BLaER1 treated with 17β-estradiol and CSF1 and Interleukin-3, amounts not matched to agents 10 nM and 100 nM (cell line): ENCODE measurements at regions not wholly inside any gene's neighbourhood (a gene's known extent, or its start where the extent isn't known, plus 50 kb on each side); places are given as distances from the start of the nearest gene placed in this dataset.
"Not testable (repeated sequence)": the region's sequence is repeated elsewhere in the genome, so short reads cannot be mapped to it uniquely, and the experiment has no call there.

Experiments
- H3K27ac ChIP-seq, 11 experiments: shearing (Covaris generic); formaldehyde crosslinking; 2 replicates each; pipeline ENCODE4 v1.8.1; 2022
- H3K27me3 ChIP-seq, 11 experiments: shearing (Covaris generic); formaldehyde crosslinking; 2 replicates each; pipeline ENCODE4 v1.8.1; 2022
- H3K36me3 ChIP-seq, 11 experiments: shearing (Covaris generic); formaldehyde crosslinking; 2 replicates each; pipeline ENCODE4 v1.8.1; 2022
- H3K4me1 ChIP-seq, 10 experiments: shearing (Covaris generic); formaldehyde crosslinking; 2 replicates each; pipeline ENCODE4 v1.8.1; 2022
- H3K4me2 ChIP-seq, 11 experiments: shearing (Covaris generic); formaldehyde crosslinking; 2 replicates each; pipeline ENCODE4 v1.8.1; 2022
- H3K4me3 ChIP-seq, 10 experiments: shearing (Covaris generic); formaldehyde crosslinking; 2 replicates each; pipeline ENCODE4 v1.8.1; 2022
- H3K9ac ChIP-seq, 11 experiments: shearing (Covaris generic); formaldehyde crosslinking; 2 replicates each; pipeline ENCODE4 v1.8.1; 2022
- H3K9me3 ChIP-seq, 11 experiments: shearing (Covaris generic); formaldehyde crosslinking; replicated peaks in 1 of 11; 2 replicates each; pipeline ENCODE4 v1.8.1; 2022
- H4K20me1 ChIP-seq, 11 experiments: shearing (Covaris generic); formaldehyde crosslinking; 2 replicates each; pipeline ENCODE4 v1.8.1; 2022
- Cebpa-rat ChIP-seq, 11 experiments: shearing (Covaris generic); IDR thresholded peaks; 2 replicates each; pipeline ENCODE4 v1.8.1; 2022

DNA sequence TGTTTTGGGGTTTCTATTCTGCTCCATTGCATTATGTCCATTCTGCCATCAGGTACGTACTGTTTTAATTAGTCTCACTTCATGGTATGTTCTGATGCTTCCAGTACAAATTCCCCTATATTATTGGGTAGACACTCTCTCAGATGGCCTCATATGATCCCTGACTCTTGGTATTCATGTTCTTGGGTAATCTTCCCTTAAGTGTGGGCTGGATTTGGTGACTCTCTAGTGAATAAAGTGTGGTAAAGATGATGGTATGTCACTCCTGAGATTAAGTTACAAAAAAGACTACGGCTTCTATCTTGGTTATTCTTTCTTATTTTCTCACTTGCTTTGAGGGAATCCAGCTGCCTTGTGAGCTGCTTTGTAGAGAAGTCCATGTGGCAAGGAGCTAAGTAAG is 89.6 kb upstream of the TBC1D5 start:
- H3K27me3 ChIP-seq, result no peaks in the 10 kb centered on the region
- H4K20me1 ChIP-seq, result no peaks in the 10 kb centered on the region
- H3K27ac ChIP-seq, result no peak overlapping the region
- H3K9me3 ChIP-seq, result no peaks in the 10 kb centered on the region
- no peaks in the 10 kb centered on the region for H3K4me1 ChIP-seq
- no peak overlapping the region for H3K4me2 ChIP-seq
- H3K4me3 ChIP-seq, result no peak overlapping the region
- H3K9ac ChIP-seq, result no peak overlapping the region
- no peak for TF ChIP-seq Cebpa-rat (IDR thresholded peaks at IDR 0.05)
- no peaks in the 10 kb centered on the region for H3K36me3 ChIP-seq

DNA sequence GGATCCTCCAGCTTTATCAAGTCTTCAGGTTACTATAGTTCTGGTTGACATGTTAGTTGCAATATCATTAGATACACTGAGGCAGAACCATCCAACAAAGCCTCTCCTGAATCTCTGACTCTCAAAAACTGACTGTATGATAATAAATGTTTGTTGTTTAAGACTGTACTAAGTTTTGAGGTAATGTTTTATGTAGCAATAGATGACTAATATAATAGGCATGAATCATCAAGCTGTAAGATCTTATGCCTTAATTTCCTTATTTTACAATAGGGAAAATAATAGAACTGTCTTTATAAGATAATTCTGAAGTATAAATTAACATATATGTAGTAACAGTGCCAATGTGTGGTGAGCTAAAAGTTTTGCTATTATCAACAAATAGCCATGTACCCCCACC is 88.9 kb upstream of the TBC1D5 start:
- no peak overlapping the region for H3K4me3 ChIP-seq

DNA sequence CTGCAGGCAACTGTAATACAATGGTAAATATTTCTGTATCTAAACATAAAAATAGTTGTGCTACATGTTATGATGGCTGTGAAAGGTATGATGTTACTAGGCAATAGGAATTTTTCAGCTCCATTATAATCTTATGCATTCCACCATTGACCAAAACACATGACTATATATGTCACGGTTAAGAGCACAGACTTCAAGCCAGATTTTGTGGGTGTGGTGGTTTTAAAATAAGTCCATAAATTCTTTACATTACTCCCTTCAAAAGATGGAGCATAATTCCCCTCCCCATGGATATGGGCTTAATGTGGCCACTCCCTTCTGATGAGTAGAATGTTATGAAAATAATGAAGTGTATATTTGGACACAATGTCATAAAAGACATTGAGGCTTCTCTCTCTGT is 88.4 kb upstream of the TBC1D5 start:
- Histone ChIP-seq H3K9ac (no peak overlapping the region), H3K27me3 (no peaks in the 10 kb centered on the region), H4K20me1 (no peaks in the 10 kb centered on the region), H3K4me1 (no peaks in the 10 kb centered on the region), H3K4me2 (no peak overlapping the region), H3K4me3 (no peak overlapping the region), H3K27ac (no peak overlapping the region), H3K36me3 (no peaks in the 10 kb centered on the region), H3K9me3 (no peaks in the 10 kb centered on the region)
- TF ChIP-seq Cebpa-rat (IDR thresholded peaks at IDR 0.05), result no peak

More for the DNA sequence above, 88.9 kb upstream of the TBC1D5 start:
- no peak for TF ChIP-seq Cebpa-rat (IDR thresholded peaks at IDR 0.05)
- no peaks in the 10 kb centered on the region for H3K4me1 ChIP-seq
- no peaks in the 10 kb centered on the region for H3K36me3 ChIP-seq
- no peaks in the 10 kb centered on the region for H3K9me3 ChIP-seq
- no peak overlapping the region for H3K4me2 ChIP-seq
- no peaks in the 10 kb centered on the region for H4K20me1 ChIP-seq
- H3K27me3 ChIP-seq, result no peaks in the 10 kb centered on the region
- H3K9ac ChIP-seq, result no peak overlapping the region
- H3K27ac ChIP-seq, result no peak overlapping the region

DNA sequence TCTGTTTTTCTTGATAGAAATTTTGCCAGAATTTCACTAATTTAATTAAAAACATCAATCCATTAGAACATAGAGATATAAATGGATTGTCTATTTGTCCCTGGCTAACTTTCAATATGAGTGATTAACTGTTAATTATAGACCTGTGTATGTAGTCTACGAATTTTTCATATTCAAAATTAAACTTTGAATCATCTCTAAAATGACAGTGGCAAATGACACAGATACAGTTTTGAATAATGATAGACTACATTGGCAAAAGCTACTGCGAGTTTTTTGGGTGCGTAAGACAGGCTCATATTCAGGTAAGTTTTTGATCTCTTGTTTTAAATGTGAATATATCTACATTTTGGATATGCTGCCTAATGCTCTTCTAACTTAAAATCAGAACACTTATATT is 86.0 kb upstream of the TBC1D5 start:
- Histone ChIP-seq H3K36me3 (no peaks in the 10 kb centered on the region), H3K9me3 (no peaks in the 10 kb centered on the region), H3K9ac (no peak overlapping the region), H3K27ac (no peak overlapping the region), H3K27me3 (no peaks in the 10 kb centered on the region), H4K20me1 (no peaks in the 10 kb centered on the region), H3K4me3 (no peak overlapping the region), H3K4me2 (no peak overlapping the region), H3K4me1 (no peaks in the 10 kb centered on the region)
- TF ChIP-seq Cebpa-rat (IDR thresholded peaks at IDR 0.05), result no peak

DNA sequence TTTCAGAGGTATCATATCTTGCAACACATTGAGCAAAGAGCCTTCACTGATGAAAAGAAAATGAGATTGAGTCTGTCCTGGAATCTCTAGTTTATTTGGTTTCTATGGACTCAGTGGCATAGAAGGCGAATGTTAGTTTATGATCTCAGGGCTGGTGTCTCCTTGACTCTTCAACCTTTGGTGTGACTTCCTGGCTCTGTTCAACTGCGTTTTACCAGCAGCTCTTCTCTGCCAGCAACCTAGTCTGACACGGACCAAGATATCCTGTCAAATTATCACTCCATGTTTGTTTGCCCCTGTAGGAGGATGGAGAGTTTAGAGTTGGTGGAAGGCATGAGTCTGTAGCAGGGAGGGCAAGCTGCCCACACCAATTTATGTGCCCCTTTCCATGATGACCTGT is 82.9 kb upstream of the TBC1D5 start:
- no peaks in the 10 kb centered on the region for H3K4me1 ChIP-seq
- H3K36me3 ChIP-seq, result no peaks in the 10 kb centered on the region
- no peak overlapping the region for H3K4me2 ChIP-seq
- H3K27ac ChIP-seq, result no peak overlapping the region
- no peak overlapping the region for H3K9ac ChIP-seq
- no peaks in the 10 kb centered on the region for H3K9me3 ChIP-seq
- H4K20me1 ChIP-seq, result no peaks in the 10 kb centered on the region
- no peak overlapping the region for H3K4me3 ChIP-seq
- TF ChIP-seq Cebpa-rat (IDR thresholded peaks at IDR 0.05), result no peak
- no peaks in the 10 kb centered on the region for H3K27me3 ChIP-seq

DNA sequence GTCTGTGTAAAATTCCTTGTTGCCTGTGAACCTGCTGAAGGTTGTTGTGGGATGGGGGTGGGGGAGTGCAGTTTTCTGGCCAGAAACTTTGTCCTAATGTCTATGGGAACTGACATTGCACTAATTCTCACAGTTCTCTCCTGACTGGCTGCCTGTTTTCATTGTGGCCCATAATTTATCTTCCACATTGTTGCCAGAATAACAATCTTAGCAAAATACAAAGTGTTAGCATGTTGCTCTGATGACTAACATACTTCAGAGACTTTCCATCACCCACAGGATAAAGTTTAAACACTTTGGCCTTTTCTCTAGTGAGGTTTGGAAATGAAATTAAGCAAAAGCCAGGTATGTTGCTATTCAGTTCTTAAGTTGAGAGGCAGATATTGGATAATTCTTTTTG is 81.4 kb upstream of the TBC1D5 start:
- Histone ChIP-seq H4K20me1 (no peaks in the 10 kb centered on the region), H3K27me3 (no peaks in the 10 kb centered on the region), H3K36me3 (no peaks in the 10 kb centered on the region), H3K27ac (no peak overlapping the region), H3K9ac (no peak overlapping the region), H3K4me1 (no peaks in the 10 kb centered on the region), H3K9me3 (no peaks in the 10 kb centered on the region), H3K4me2 (no peak overlapping the region), H3K4me3 (no peak overlapping the region)
- TF ChIP-seq Cebpa-rat (IDR thresholded peaks at IDR 0.05), result no peak

DNA sequence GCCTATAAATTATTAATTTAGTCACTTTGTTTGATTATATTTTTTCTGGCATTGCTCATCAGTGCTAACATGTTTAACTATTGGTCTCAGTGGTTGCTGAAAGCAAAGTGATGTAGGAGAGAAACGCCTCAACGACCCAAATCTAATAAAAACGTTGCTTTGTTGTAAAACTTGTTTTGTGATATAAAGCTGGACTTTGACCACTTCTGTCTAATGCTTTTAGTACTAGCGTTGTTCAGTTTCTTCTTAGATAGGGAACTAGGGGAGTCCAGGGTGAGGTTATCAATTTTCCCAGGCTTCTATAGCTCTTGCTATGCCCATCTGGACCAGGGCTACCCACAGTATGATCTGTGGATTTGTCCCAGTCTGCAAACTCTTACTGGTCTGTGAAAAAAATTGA is 80.6 kb upstream of the TBC1D5 start:
- H3K4me1 ChIP-seq, result no peaks in the 10 kb centered on the region
- H3K4me3 ChIP-seq, result no peak overlapping the region
- no peak for TF ChIP-seq Cebpa-rat (IDR thresholded peaks at IDR 0.05)
- no peaks in the 10 kb centered on the region for H3K36me3 ChIP-seq
- peaks cover under 1 to 7% (median 5%) of the 10 kb centered on the region in 11 experiments; a peak in 17 of 22 replicates for H3K9me3 ChIP-seq
- no peak overlapping the region for H3K27ac ChIP-seq
- no peaks in the 10 kb centered on the region for H3K27me3 ChIP-seq
- no peak overlapping the region for H3K4me2 ChIP-seq
- H4K20me1 ChIP-seq, result no peaks in the 10 kb centered on the region
- no peak overlapping the region for H3K9ac ChIP-seq

DNA sequence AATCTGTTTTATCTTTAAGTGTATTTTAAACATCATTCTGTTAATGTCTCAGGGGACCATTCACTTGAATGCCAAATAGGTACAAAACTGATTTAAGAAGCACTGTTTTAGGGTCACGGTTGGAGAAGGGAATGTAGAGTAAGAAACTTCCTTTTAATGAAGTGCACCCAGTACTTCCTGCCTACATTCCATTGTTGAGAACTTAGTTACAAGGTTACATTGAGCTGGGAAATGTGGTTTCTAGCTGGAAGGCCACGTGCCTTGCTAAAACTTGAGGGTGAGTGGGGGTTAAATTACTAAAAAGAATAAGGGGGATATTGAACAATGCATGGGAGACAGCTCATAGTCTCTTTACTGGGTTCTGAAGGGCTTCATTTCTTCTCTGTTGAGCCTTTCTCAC is 78.3 kb upstream of the TBC1D5 start:
- no peaks in the 10 kb centered on the region for H4K20me1 ChIP-seq
- H3K27me3 ChIP-seq, result no peaks in the 10 kb centered on the region
- no peak overlapping the region for H3K9ac ChIP-seq
- H3K9me3 ChIP-seq, result peaks cover 16 to 29% (median 25%) of the 10 kb centered on the region in 11 experiments; a peak in 21 of 22 replicates
- no peak overlapping the region; a peak in 1 of 22 replicates for H3K4me2 ChIP-seq
- H3K27ac ChIP-seq, result no peak overlapping the region
- no peak overlapping the region for H3K4me3 ChIP-seq
- no peak for TF ChIP-seq Cebpa-rat (IDR thresholded peaks at IDR 0.05)
- H3K4me1 ChIP-seq, result no peaks in the 10 kb centered on the region
- H3K36me3 ChIP-seq, result no peaks in the 10 kb centered on the region

DNA sequence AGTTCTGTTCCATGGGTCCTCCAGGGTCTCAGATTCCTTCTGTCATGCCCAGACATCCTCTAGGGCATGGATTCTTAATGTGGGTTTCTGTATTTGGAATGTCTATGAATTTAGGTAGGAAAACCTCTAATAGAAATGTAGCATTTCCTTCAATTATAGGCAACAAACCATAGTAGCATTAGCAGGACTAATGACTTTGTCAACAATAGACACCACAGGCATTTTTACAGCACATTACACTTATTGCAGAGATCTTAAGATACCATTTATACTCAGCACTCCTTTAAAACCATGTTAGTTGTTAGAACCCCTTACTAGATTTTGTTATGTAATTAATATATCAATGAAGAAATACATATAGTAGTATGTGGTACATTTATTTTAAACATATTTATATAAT is 77.8 kb upstream of the TBC1D5 start:
- H3K27ac ChIP-seq, result no peak overlapping the region
- H3K9ac ChIP-seq, result no peak overlapping the region
- no peak overlapping the region for H3K4me3 ChIP-seq
- H3K4me1 ChIP-seq, result no peaks in the 10 kb centered on the region
- H3K4me2 ChIP-seq, result no peak overlapping the region
- H3K27me3 ChIP-seq, result no peaks in the 10 kb centered on the region
- H3K9me3 ChIP-seq, result peaks cover 16 to 31% (median 25%) of the 10 kb centered on the region in 11 experiments; a peak in 21 of 22 replicates
- no peaks in the 10 kb centered on the region for H4K20me1 ChIP-seq
- no peaks in the 10 kb centered on the region for H3K36me3 ChIP-seq
- TF ChIP-seq Cebpa-rat (IDR thresholded peaks at IDR 0.05), result no peak

DNA sequence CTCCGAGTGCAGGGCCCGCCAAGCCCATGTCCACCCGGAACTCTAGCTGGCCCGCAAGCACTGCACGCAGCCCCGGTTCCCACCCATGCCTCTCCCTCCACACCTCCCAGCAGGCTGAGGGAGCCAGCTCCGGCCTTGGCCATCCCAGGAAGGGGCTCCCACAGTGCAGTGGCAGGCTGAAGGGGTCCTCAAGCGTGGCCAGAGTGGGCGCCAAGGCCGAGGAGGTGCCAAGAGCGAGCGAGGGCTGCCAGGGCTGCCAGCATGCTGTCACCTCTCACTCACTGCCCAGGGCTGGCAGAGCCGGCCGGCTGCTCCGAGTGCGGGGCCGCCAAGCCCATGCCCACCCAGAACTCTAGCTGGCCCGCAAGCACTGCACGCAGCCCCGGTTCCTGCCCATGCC is 75.5 kb upstream of the TBC1D5 start:
- not testable (repeated sequence) for H3K4me2 ChIP-seq, H3K4me1 ChIP-seq, H3K27ac ChIP-seq, H3K4me3 ChIP-seq, H3K27me3 ChIP-seq, H4K20me1 ChIP-seq, H3K36me3 ChIP-seq, H3K9ac ChIP-seq
- H3K9me3 ChIP-seq, result peaks cover 16 to 51% (median 31%) of the 10 kb centered on the region in 11 experiments; a peak in 21 of 22 replicates

DNA sequence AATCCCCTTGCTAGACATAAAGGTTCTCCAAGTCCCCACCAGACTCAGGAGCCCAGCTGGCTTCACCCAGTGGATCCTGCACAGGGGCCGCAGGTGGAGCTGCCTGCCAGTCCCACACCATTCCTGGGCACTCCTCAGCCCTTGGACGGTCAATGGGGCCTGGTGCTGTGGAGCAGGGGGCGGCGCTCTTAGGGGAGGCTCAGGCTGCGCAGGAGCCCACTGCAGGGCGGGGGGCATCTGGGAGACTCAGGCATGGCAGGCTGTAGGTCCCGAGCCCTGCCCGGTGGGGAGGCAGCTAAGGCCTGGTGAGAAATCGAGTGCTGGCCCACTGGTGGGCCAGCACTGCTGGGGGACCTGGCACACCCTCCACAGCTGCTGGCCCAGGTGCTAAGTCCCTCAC is 75.1 kb upstream of the TBC1D5 start:
- Histone ChIP-seq H3K9ac (no peak overlapping the region), H3K27me3 (no peaks in the 10 kb centered on the region), H3K4me1 (peaks cover 0 to 6% (median 0%) of the 10 kb centered on the region in 10 experiments; a peak in 1 of 20 replicates), H4K20me1 (no peaks in the 10 kb centered on the region), H3K4me2 (no peak overlapping the region), H3K4me3 (no peak overlapping the region), H3K27ac (no peak overlapping the region), H3K36me3 (no peaks in the 10 kb centered on the region), H3K9me3 (peaks cover 16 to 52% (median 32%) of the 10 kb centered on the region in 11 experiments; a peak in 21 of 22 replicates)
- no peak for TF ChIP-seq Cebpa-rat (IDR thresholded peaks at IDR 0.05)

DNA sequence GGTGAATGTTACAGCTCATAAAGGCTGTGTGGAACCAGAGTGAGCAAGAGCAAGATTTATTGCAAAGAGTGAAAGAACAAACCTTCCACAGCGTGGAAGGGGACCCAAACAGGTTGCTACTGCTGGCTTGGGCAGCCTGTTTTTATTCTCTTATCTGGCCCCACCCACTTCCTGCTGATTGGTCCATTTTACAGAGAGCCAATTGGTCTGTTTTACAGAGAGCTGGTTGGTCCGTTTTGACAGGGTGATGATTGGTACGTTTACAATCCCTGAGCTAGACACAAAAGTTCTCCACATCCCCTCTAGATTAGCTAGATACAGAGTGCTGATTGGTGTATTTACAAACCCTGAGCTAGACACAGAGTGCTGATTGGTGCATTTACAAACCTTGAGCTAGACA is 74.4 kb upstream of the TBC1D5 start:
- H4K20me1 ChIP-seq, H3K4me1 ChIP-seq, H3K27ac ChIP-seq, H3K4me3 ChIP-seq, H3K9ac ChIP-seq, H3K36me3 ChIP-seq, H3K4me2 ChIP-seq, H3K27me3 ChIP-seq: not testable (repeated sequence)
- peaks cover 16 to 52% (median 32%) of the 10 kb centered on the region in 11 experiments; a peak in 21 of 22 replicates for H3K9me3 ChIP-seq

DNA sequence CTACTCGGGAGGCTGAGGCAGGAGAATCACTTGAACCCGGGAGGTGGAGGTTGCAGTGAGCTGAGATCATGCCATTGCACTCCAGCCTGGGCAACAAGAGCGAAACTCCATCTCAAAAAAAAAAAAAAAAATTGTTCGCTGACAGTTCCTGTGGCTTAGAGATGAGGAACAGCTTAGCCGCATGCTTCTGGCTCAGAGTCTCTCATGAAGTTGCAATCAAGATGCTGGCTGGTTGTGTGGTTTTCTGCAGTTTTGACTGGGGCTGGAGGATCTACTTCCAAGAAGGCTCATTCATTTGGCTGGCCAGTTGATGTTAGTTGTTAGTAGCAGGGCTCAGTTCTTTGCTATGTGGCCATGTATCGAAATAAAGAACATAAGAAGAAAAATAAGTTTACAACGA is 69.9 kb upstream of the TBC1D5 start:
- not testable (repeated sequence) for H4K20me1 ChIP-seq, H3K36me3 ChIP-seq, H3K27me3 ChIP-seq, H3K4me2 ChIP-seq, H3K9ac ChIP-seq, H3K4me3 ChIP-seq, H3K4me1 ChIP-seq, H3K27ac ChIP-seq
- H3K9me3 ChIP-seq, result peaks cover 5 to 40% (median 20%) of the 10 kb centered on the region in 11 experiments; a peak in 20 of 22 replicates
